Activated T-helper 2 cell treated with anti-CD3 and anti-CD28 coated beads, Interferon-gamma antibody, Interleukin-2, Interleukin-4, amounts not matched to agents 10 μg/mL and 5 μg/mL and 100 μg/mL, durations not matched to agents 14 hours and 24 hours and 36 hours (primary cell): ENCODE measurements at regions not wholly inside any gene's neighbourhood (a gene's known extent, or its start where the extent isn't known, plus 50 kb on each side); places are given as distances from the start of the nearest gene placed in this dataset.

Experiments used
- DNase-seq: peaks from one replicate; pipeline ENCODE4 v3.0.0; 2021; ENCODE audit warnings: low spot score
- H3K27ac Mint-ChIP-seq: one replicate; pipeline ENCODE4 v1.8.0; 2021; ENCODE audit warnings: mixed read lengths
- H3K27me3 Mint-ChIP-seq: one replicate; pipeline ENCODE4 v1.8.0; 2021; ENCODE audit warnings: low read depth, mixed read lengths
- H3K36me3 Mint-ChIP-seq: one replicate; pipeline ENCODE4 v1.8.0; 2021; ENCODE audit warnings: low read depth, mixed read lengths
- H3K4me1 Mint-ChIP-seq: one replicate; pipeline ENCODE4 v1.8.0; 2021; ENCODE audit warnings: low read depth, mixed read lengths
- H3K4me3 Mint-ChIP-seq: one replicate; pipeline ENCODE4 v1.8.0; 2021; ENCODE audit warnings: low read depth, mild to moderate bottlenecking, moderate library complexity, mixed read lengths
- H3K9me3 Mint-ChIP-seq: one replicate; pipeline ENCODE4 v1.8.0; 2021; ENCODE audit warnings: mixed read lengths
- intact Hi-C: fragments of 100-400 bp; cut with micrococcal nuclease; formaldehyde crosslinking; loops from one replicate; pipeline ENCODE4 v1.15.1; 2023

GRCh38 chr11:122192634-122193255 is 76.7 kb upstream of the BLID start:
- no peak overlapping the region for H3K27ac Mint-ChIP-seq
- H3K4me3 Mint-ChIP-seq = no peak overlapping the region
- H3K4me1 Mint-ChIP-seq = peaks cover 3% of the 10 kb centered on the region
- no peak for DNase-seq
- H3K27me3 Mint-ChIP-seq = peaks cover 21% of the 10 kb centered on the region
- intact Hi-C loops = no loop called here
- no peaks in the 10 kb centered on the region for H3K9me3 Mint-ChIP-seq
- H3K36me3 Mint-ChIP-seq = no peaks in the 10 kb centered on the region

- Mint-ChIP-seq H3K36me3 (no peaks in the 10 kb centered on the region), H3K27me3 (peaks cover 19% of the 10 kb centered on the region), H3K4me1 (peaks cover 3% of the 10 kb centered on the region), H3K4me3 (no peak overlapping the region), H3K9me3 (no peaks in the 10 kb centered on the region), H3K27ac (no peak overlapping the region)
- no peak for DNase-seq
- intact Hi-C loops = no loop called here
These were observed 74.8 kb upstream of the BLID start for GRCh38 chr11:122190768-122191167.

GRCh38 chr11:122189229-122189628 is 73.2 kb upstream of the BLID start:
- Mint-ChIP-seq H3K27ac (no peak overlapping the region), H3K4me1 (peaks cover 3% of the 10 kb centered on the region), H3K9me3 (no peaks in the 10 kb centered on the region), H3K4me3 (no peak overlapping the region), H3K36me3 (no peaks in the 10 kb centered on the region), H3K27me3 (peaks cover 17% of the 10 kb centered on the region)
- DNase-seq = no peak
- intact Hi-C loops = no loop called here

GRCh38 chr11:122187373-122188165 is 71.6 kb upstream of the BLID start:
- no peak for DNase-seq
- intact Hi-C loops = no loop called here
- no peaks in the 10 kb centered on the region for H3K36me3 Mint-ChIP-seq

GRCh38 chr11:122186439-122187080 is 70.5 kb upstream of the BLID start:
- no peaks in the 10 kb centered on the region for H3K4me1 Mint-ChIP-seq
- DNase-seq = no peak
- H3K27ac Mint-ChIP-seq = no peak overlapping the region
- no peaks in the 10 kb centered on the region for H3K36me3 Mint-ChIP-seq
- H3K4me3 Mint-ChIP-seq = no peak overlapping the region
- H3K27me3 Mint-ChIP-seq = peaks cover 11% of the 10 kb centered on the region
- intact Hi-C loops = no loop called here
- no peaks in the 10 kb centered on the region for H3K9me3 Mint-ChIP-seq

More at GRCh38 chr11:122187373-122188165, 71.6 kb upstream of the BLID start:
- Mint-ChIP-seq H3K27me3 (peaks cover 15% of the 10 kb centered on the region), H3K9me3 (no peaks in the 10 kb centered on the region), H3K4me3 (no peak overlapping the region), H3K4me1 (no peaks in the 10 kb centered on the region), H3K27ac (no peak overlapping the region)

GRCh38 chr11:122183933-122184332 is 67.9 kb upstream of the BLID start:
- intact Hi-C loops = no loop called here
- Mint-ChIP-seq H3K4me3 (no peak overlapping the region), H3K9me3 (no peaks in the 10 kb centered on the region), H3K27ac (no peak overlapping the region), H3K27me3 (peaks cover 4% of the 10 kb centered on the region), H3K36me3 (no peaks in the 10 kb centered on the region), H3K4me1 (no peaks in the 10 kb centered on the region)
- no peak for DNase-seq

GRCh38 chr11:122181893-122182292 is 65.9 kb upstream of the BLID start:
- Mint-ChIP-seq H3K27me3 (peaks cover 4% of the 10 kb centered on the region), H3K9me3 (no peaks in the 10 kb centered on the region), H3K4me1 (no peaks in the 10 kb centered on the region), H3K36me3 (no peaks in the 10 kb centered on the region), H3K27ac (no peak overlapping the region), H3K4me3 (no peak overlapping the region)
- intact Hi-C loops = no loop called here
- DNase-seq = no peak

- intact Hi-C loops = no loop called here
- peaks cover 4% of the 10 kb centered on the region for H3K27me3 Mint-ChIP-seq
These were observed 65.4 kb upstream of the BLID start for GRCh38 chr11:122181372-122181771.

GRCh38 chr11:122179961-122180834 is 64.2 kb upstream of the BLID start:
- no peak for DNase-seq
- Mint-ChIP-seq H3K27me3 (peaks cover 2% of the 10 kb centered on the region), H3K9me3 (no peaks in the 10 kb centered on the region), H3K4me1 (no peaks in the 10 kb centered on the region), H3K27ac (no peak overlapping the region), H3K4me3 (no peak overlapping the region), H3K36me3 (no peaks in the 10 kb centered on the region)
- intact Hi-C loops = no loop called here

More at GRCh38 chr11:122181372-122181771, 65.4 kb upstream of the BLID start:
- no peak overlapping the region for H3K4me3 Mint-ChIP-seq
- H3K9me3 Mint-ChIP-seq = no peaks in the 10 kb centered on the region
- no peaks in the 10 kb centered on the region for H3K4me1 Mint-ChIP-seq
- H3K27ac Mint-ChIP-seq = no peak overlapping the region
- DNase-seq = no peak
- H3K36me3 Mint-ChIP-seq = no peaks in the 10 kb centered on the region

- intact Hi-C loops = no loop called here
- H3K4me1 Mint-ChIP-seq = no peaks in the 10 kb centered on the region
- H3K36me3 Mint-ChIP-seq = no peaks in the 10 kb centered on the region
These were observed 62.8 kb upstream of the BLID start for GRCh38 chr11:122178795-122179194.

GRCh38 chr11:122177238-122177637 is 61.2 kb upstream of the BLID start:
- Mint-ChIP-seq H3K9me3 (no peaks in the 10 kb centered on the region), H3K27ac (no peak overlapping the region), H3K36me3 (no peaks in the 10 kb centered on the region), H3K27me3 (peaks cover 2% of the 10 kb centered on the region), H3K4me3 (no peak overlapping the region), H3K4me1 (no peaks in the 10 kb centered on the region)
- no peak for DNase-seq
- intact Hi-C loops = no loop called here

More at GRCh38 chr11:122178795-122179194, 62.8 kb upstream of the BLID start:
- Mint-ChIP-seq H3K4me3 (no peak overlapping the region), H3K27ac (no peak overlapping the region), H3K27me3 (peaks cover 2% of the 10 kb centered on the region), H3K9me3 (no peaks in the 10 kb centered on the region)
- no peak for DNase-seq

GRCh38 chr11:122176651-122177050 is 60.6 kb upstream of the BLID start:
- H3K4me1 Mint-ChIP-seq = no peaks in the 10 kb centered on the region
- no peak for DNase-seq
- intact Hi-C loops = no loop called here
- no peaks in the 10 kb centered on the region for H3K36me3 Mint-ChIP-seq
- no peak overlapping the region for H3K4me3 Mint-ChIP-seq
- H3K9me3 Mint-ChIP-seq = no peaks in the 10 kb centered on the region
- H3K27me3 Mint-ChIP-seq = peaks cover under 1% of the 10 kb centered on the region
- no peak overlapping the region for H3K27ac Mint-ChIP-seq
